ENCODE measurements at regions not wholly inside any gene's neighbourhood (a gene's known extent, or its start where the extent isn't known, plus 50 kb on each side); places are given as distances from the start of the nearest gene placed in this dataset.

DNA sequence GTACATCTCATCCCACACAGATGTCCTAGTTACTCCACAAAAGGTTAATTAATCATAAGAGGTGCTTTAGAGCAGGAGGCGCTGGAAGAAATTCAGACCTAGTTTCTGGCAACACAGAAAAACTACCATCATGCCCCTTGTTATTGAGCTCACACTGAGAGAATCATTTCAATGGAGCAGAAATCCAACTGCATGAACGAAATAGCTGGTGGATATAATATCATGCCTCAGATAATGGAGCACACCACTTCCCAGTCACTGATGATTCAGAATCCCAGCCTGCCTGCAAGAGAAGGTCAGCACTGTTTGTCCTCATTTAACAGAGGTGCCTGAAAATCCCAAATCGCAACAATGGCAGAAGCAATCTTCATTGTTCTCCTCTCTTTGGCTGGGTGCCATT lies 125.8 kb upstream of the CREB1 start:
- no peak for DNase-seq (ENCODE audit: low read depth, low spot score)

DNA sequence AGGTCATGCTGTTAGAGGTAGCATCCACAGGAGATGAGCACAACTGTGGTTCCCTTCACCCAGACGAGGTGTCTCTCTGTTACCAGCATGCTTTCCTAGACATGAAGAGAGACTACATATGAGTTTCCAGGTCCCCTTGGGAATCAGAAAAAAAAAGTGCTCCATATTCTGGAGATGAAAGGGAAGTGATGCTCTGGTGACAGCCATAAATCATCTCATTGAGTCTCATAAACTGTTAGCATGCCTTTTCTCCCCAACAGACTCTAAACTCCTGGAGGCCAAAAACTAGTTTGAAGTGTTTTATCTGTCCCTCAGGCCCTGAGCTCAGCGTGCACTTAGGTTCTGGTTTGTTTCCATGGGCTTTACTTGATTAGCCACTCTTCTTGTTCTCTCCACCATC lies 124.6 kb upstream of the CREB1 start:
- DNase-seq (ENCODE audit: low read depth, low spot score): no peak

DNA sequence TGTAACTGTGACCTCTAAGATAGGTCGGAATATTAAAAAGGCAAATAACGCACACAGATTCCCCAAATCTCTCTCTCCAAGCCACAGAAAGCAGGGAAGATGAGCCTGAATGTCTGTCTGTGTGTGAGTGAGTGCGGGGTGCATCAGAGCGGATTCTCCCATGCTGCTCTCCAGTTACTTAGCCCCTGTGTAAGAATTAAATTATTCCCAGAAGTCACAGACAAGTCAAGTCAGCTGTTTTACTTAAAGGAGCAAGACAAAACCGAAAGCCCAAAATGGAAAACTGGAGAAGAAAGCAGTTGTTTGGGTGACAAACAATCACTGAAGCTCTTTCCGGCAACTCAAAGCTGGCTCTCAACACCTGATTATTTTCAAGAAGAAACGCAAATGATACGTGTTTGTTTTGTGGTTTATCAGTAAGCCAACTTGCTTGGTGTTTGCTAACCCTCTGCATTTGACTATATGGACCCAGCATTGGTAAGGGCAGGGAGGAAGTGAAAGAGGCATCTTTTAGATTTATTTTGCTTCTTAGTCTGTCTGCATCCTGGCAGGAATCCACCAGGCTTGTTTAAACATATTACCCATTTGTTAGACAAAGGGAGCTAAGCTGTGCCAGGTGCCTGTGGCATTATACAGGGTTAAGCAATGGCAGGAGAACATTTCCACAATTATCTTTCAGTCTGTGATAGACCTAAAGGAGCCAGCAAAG lies 121.5 kb upstream of the CREB1 start:
- DNase-seq (ENCODE audit: low read depth, low spot score): no peak

DNA sequence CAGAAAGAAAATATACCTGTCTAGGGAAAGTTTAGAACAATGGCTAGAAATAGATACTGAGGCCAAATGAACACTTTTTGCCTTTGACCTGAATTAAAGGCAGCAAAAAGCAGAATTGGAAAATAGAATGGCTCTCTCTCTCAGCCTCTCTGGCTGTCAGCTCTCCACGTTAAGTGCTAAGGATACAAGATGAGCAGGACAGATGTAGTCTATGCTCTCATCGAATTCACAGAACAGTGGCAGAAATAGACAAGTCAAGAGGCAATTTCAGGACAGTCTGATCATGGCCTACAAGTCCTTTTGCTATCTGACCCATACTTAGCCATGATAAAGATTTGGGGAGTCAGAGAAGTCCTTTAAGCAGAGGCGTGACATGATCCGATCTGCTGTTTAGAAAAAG lies 120.2 kb upstream of the CREB1 start:
- DNase-seq (ENCODE audit: low read depth, low spot score): no peak

GRCh38 chr2:207412787-207413310 lies 116.9 kb upstream of the CREB1 start:
- DNase-seq (ENCODE audit: low read depth, low spot score): no peak

- no peak for DNase-seq (ENCODE audit: low read depth, low spot score)
Measured at GRCh38 chr2:207413376-207413907, 116.3 kb upstream of the CREB1 start.

- no peak for DNase-seq (ENCODE audit: low read depth, low spot score)
Measured at GRCh38 chr2:207416111-207416510, 113.7 kb upstream of the CREB1 start.

DNA sequence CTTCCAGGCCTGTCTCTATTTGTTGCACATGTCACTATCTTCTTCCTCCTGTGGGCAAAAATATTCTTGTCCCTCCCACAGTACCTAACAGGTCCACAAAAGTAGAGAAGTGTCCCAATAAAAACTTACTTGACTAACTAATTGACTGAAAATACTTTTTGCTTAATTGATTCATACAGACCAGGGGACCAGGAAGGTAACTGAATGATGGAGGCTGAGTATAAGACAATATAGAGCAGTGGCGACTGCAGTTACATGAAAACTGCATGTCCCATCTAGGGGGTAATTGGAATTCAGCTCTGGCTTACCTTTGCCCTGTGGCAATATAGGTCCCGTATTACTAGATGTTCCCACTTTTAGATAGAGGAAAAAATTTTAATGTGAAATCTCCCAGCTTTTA lies 112.9 kb upstream of the CREB1 start:
- DNase-seq (ENCODE audit: low read depth, low spot score): no peak

DNA sequence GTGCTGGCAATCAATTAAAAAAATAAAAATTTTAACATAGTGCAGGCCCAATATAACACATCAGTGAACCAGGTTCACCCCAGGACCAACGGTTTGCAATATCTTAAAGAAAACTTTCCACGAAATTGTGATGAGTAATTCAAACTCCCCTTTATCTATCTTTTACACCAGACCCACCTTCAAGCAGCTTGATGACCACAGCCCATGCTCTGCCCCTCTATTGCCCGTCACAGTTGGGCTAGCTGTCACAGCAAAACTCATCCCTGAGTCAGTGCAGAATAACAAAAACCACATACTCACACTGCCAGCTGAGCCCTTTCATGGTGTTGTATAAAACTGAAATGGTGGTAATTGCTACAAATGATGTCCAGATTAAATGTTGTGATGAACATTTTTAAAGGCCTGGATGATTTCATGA lies 112.5 kb upstream of the CREB1 start:
- DNase-seq (ENCODE audit: low read depth, low spot score): no peak

DNA sequence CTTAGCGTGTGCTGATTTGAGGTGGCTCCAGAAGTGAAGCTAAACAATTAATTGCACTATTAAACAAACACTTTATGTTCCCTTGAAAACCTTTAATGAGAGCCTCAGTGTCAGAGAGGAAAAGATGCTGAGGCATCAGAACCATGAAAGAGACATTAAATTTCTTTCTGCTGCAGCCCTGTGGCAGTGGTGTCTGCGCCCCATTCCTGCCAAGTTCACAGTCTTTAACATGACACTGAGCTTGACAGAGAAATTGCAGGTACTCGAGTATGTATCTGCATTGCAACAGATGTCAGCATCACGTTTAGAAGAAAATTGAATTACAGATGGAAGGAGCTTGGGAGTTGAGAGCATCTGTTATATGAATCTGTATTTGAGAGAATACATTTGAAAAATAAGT lies 111.3 kb upstream of the CREB1 start:
- no peak for DNase-seq (ENCODE audit: low read depth, low spot score)

- DNase-seq (ENCODE audit: low read depth, low spot score): no peak
Measured at GRCh38 chr2:207419331-207419730, 110.4 kb upstream of the CREB1 start.

GRCh38 chr2:207421671-207422070 lies 108.1 kb upstream of the CREB1 start:
- DNase-seq (ENCODE audit: low read depth, low spot score): no peak

GRCh38 chr2:207422380-207422779 lies 107.4 kb upstream of the CREB1 start:
- no peak for DNase-seq (ENCODE audit: low read depth, low spot score)

DNA sequence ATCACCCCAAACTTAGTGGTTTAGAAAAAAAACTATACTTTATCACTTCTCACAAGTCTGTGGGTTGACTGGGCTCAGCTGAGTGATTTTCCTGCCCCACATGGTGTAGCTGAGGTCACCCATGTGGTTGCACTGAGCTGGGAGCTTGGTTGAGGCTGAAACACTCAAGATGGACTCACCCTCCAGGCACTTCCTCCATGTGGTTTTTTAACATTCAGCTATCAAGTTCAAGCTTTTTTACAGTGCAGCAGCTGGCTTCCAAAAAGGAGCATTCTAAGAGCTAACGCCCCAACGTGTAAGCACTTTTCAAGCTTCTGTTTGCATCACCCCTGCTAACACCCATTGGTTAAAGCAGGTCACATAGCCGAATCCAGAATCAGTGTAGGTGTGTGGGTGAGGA lies 105.9 kb upstream of the CREB1 start:
- no peak for DNase-seq (ENCODE audit: low read depth, low spot score)

GRCh38 chr2:207427986-207428385 lies 101.8 kb upstream of the CREB1 start:
- DNase-seq (ENCODE audit: low read depth, low spot score): no peak

- DNase-seq (ENCODE audit: low read depth, low spot score): no peak
Measured at GRCh38 chr2:207428573-207428972, 101.2 kb upstream of the CREB1 start.

DNA sequence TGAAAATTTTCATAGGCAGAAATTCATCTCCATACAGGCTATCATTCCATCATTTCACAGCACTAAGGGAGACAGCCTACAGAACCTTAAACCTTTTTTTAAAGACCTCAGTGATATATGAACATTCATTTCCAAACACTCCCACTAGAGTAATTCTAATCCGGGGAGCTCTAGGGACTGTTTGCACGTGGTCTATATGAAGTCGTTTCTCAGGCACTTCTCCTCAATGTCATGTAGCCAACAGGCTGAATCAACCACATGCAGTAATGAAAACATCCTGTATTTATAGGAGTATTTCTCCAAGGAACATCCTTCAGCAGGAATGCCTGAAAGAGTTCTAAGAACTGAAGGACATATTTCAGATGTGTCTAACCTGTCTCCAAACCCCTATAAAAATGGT lies 97.3 kb upstream of the CREB1 start:
- no peak for DNase-seq (ENCODE audit: low read depth, low spot score)

DNA sequence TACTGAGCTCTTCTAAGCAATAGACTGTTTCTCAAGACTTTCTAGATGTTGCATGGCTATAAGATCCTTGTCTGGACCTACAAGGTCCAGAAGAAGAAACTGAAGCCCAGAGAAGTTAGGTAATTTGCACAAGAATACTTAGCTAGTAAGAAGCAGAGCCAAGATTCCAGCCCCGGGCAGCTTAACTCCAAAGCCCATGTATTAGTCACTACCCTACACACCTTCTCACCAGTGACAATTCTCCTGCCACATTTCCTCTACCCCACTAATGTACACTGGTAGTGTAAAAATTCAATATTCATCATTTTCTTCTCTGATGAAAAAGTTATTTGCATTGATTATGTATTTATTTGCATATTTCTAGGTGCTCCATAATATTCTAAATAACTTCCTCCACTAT lies 95.5 kb upstream of the CREB1 start:
- no peak for DNase-seq (ENCODE audit: low read depth, low spot score)

DNA sequence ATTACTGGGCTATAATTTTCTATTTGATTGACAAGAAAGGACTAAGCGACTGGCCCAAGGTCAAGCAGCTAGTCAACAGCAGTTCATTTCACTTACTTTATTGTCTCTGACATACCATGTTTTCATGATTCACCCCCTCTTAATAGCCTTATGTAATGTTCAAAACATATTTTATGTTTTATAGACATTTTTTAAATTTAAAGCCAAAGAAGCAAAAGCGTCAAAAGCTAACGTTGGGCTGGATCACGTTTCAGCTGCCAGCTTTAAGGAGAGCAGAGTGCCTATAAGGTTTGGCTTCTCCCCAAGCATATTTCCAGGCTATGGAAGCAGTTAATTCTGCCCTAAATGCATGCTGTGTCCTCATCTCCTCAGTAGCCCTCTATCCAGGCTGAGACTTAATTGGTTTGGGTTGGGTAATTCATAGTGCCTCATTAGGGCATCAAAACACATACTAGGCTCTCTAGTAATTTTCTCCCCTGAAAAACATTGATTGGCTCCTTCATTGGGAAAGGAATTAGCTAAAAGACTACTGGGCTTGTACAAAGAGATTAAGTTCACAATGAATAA lies 94.8 kb upstream of the CREB1 start:
- DNase-seq (ENCODE audit: low read depth, low spot score): no peak

DNA sequence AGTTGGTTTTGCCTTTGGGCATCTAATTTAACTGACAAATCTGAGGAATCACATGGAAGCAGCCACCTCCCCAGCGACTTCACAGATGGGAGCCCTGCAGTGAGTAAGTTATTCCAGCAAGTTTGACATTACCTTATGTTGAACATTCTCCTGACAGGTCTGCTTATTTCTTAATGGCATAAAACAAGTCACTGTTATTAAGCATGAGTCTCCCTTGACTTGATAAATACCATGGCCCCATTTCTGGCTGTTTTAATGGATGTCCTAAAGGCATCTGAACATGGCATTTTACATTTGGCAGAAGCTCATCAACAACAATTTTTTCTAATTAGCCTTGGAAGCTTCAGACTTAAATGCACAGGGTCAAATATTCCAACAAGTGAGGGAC lies 92.6 kb upstream of the CREB1 start:
- no peak for DNase-seq (ENCODE audit: low read depth, low spot score)

GRCh38 chr2:207437524-207438143 lies 92.1 kb upstream of the CREB1 start:
- no peak for DNase-seq (ENCODE audit: low read depth, low spot score)

DNA sequence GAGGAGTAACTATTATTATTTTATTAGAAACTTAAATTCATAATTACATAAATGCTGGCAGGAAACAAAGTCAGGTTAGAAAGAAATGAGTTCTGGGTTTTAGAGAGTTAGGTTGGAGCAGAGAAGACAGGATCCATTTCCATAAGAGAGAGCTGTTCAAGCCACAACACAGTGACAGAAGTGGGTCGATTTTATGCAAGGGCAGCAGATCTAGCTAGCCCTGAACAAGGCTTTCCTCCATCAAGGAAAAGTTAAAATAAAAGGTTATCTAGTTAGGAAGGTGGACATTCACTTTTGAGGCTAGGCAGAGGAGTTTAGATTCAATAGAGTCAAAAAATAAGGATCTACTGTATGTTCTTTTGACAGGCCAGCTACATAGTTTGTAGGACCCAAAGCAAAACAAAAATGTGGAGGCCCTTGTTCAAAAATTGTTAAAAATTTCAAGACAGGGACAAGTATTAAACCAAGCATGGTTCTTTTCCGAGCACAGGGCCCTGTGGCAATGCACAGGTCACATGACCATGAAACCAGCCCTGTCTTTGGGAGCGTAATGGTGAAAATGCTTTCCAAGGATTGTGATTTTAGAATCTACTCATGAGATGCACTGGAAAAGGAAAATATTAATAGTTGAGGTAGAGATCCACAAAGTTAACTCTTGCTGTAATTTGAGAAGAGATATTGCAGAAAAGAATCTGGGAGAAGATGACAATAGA lies 91.2 kb upstream of the CREB1 start:
- no peak for DNase-seq (ENCODE audit: low read depth, low spot score)

All from pulmonary artery endothelial cell (primary cell).